Stomach (tissue), 4 donors: ENCODE measurements at regions not wholly inside any gene's neighbourhood (a gene's known extent, or its start where the extent isn't known, plus 50 kb on each side); places are given as distances from the start of the nearest gene placed in this dataset.

ENCODE experiments used
- EP300 ChIP-seq: sonication (generic); formaldehyde crosslinking; IDR thresholded peaks from one replicate; pipeline ENCODE4 v1.6.1; 2017; ENCODE audit warnings: antibody characterized with exemption
- POLR2AphosphoS5 ChIP-seq, 3 donors: sonication (generic); formaldehyde crosslinking; IDR thresholded peaks; one replicate each; pipeline ENCODE4 v1.6.1; 2016; ENCODE audit warnings: antibody characterized with exemption in 3 of 3
- TF ChIP-seq, protein P1 (sequence below), 7 experiments: fragments of 450-650 bp in 4 of 7; fragments of 200-600 bp in 3 of 7; sonication (generic) in 3 of 7; IDR thresholded peaks; one replicate each; pipeline ENCODE4 v1.5.1; 2016 to 2019; ENCODE audit warnings: antibody characterized with exemption in 7 of 7, control low read depth in 2 of 7, mild to moderate bottlenecking in 1 of 7

DNA sequence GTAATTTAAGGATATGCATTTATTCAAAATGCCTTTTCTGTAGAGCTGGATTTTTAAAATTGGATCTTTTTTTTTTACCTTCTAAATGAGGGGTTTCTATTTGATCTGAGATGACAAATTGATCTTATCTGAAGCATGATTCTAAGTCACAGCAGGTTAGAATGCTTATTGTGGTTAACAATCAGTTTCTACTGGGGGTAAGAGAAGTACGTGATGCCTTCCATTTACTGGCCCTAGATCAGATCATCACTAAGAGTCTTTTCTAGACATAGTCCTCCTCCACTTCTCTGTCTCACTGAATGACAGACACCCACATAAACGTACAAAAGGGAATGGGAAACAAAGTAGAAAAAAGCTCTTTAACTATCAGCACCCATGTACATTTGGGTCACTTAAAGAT lies 231.9 kb downstream of the DMAC1 start:
- TF ChIP-seq, protein P1, sequence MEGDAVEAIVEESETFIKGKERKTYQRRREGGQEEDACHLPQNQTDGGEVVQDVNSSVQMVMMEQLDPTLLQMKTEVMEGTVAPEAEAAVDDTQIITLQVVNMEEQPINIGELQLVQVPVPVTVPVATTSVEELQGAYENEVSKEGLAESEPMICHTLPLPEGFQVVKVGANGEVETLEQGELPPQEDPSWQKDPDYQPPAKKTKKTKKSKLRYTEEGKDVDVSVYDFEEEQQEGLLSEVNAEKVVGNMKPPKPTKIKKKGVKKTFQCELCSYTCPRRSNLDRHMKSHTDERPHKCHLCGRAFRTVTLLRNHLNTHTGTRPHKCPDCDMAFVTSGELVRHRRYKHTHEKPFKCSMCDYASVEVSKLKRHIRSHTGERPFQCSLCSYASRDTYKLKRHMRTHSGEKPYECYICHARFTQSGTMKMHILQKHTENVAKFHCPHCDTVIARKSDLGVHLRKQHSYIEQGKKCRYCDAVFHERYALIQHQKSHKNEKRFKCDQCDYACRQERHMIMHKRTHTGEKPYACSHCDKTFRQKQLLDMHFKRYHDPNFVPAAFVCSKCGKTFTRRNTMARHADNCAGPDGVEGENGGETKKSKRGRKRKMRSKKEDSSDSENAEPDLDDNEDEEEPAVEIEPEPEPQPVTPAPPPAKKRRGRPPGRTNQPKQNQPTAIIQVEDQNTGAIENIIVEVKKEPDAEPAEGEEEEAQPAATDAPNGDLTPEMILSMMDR (IDR thresholded peaks at IDR 0.05), result no peak
- TF ChIP-seq EP300 (no peak), POLR2AphosphoS5 (IDR thresholded peaks at IDR 0.05) (no peak)
